K562 (cell line): ENCODE measurements at regions not wholly inside any gene's neighbourhood (a gene's known extent, or its start where the extent isn't known, plus 50 kb on each side); places are given as distances from the start of the nearest gene placed in this dataset.

Experiments
- ATAC-seq: fragments of 200-7000 bp; cut with Tn5 transposase; 3 replicates; pipeline ENCODE4 v1.9.1; 2020; ENCODE audit warnings: moderate library complexity
- BruUV-seq: library from RNA; stranded (reverse); fragments of 400-500 nt; replicated peaks from 2 replicates; lab custom pipeline; 2021; lab: Mats Ljungman, UMichigan
- CTCF ChIA-PET: fragments of 300-600 bp; formaldehyde crosslinking; extraction: SDS; loops from one replicate; lab custom pipeline; 2021; ENCODE audit warnings: low intra/inter-chr PET ratio; lab: Yijun Ruan, JAX
- POLR2A ChIA-PET: fragments of 300-600, 350-650 bp; sonication (Branson Sonifier 250); formaldehyde crosslinking; extraction: SDS; loops from one replicate; lab custom pipeline; 2021; ENCODE audit warnings: antibody characterized with exemption, inconsistent platforms; lab: Yijun Ruan, JAX
- DNase-seq, 4 experiments: peaks; one replicate each; pipeline versions ENCODE4 v3.0.0 to v3.0.0-alpha.2; 2011 to 2018; ENCODE audit warnings: low spot score in 3 of 4, mixed read lengths in 3 of 4; ENCODE audit errors: extremely low read depth in 1 of 4
- FAIRE-seq: peaks from 2 replicates; lab custom pipeline; 2011; peaks lifted over from hg19 to GRCh38; lab: Jason Lieb, UNC
- H2AFZ ChIP-seq: 2 replicates; pipeline ENCODE4 v1.6.0; 2011; ENCODE audit warnings: low read depth, low read length, control low read depth, inconsistent platforms
- H3K27ac ChIP-seq: fragments of 200-600 bp; 3 replicates; pipeline ENCODE4 v1.8.0; 2011; ENCODE audit warnings: low read depth, mild to moderate bottlenecking, control low read depth, inconsistent platforms, low read length, moderate library complexity, mixed read lengths; ENCODE audit errors: extremely low read depth
- H3K27me3 ChIP-seq, 2 experiments: fragments of 300-600 bp in 1 of 2; 2 replicates in 1 of 2; 3 replicates in 1 of 2; pipeline versions ENCODE4 v1.6.0 to v1.8.0; 2011; ENCODE audit warnings: inconsistent platforms in 2 of 2, low read length in 2 of 2, mild to moderate bottlenecking in 1 of 2, mixed read lengths in 1 of 2, moderate library complexity in 1 of 2; ENCODE audit not compliant: control insufficient read depth in 2 of 2, insufficient read depth in 2 of 2
- H3K36me3 ChIP-seq: fragments of 300-600 bp; 3 replicates; pipeline ENCODE4 v1.8.0; 2011; ENCODE audit warnings: mild to moderate bottlenecking, low read length, inconsistent platforms; ENCODE audit not compliant: control insufficient read depth, insufficient read depth
- H3K4me1 ChIP-seq, 2 experiments: fragments of 200-600 bp in 1 of 2; replicated peaks in 1 of 2; 2 replicates in 1 of 2; 3 replicates in 1 of 2; pipeline versions ENCODE4 v1.5.1 to v1.8.0; 2011; ENCODE audit warnings: inconsistent platforms in 2 of 2, low read length in 2 of 2, mild to moderate bottlenecking in 1 of 2, mixed read lengths in 1 of 2, moderate library complexity in 1 of 2; ENCODE audit not compliant: control insufficient read depth in 2 of 2, insufficient read depth in 2 of 2
- H3K4me2 ChIP-seq: 2 replicates; pipeline ENCODE4 v1.6.1; 2011; ENCODE audit warnings: low read length, control low read depth, inconsistent platforms, mixed read lengths; ENCODE audit not compliant: insufficient read depth
- H3K4me3 ChIP-seq: fragments of 200-600 bp; sonication (generic), shearing (Covaris generic); 2 replicates; pipeline ENCODE4 v1.5.1; 2016; ENCODE audit warnings: control low read depth, inconsistent platforms
- H3K79me2 ChIP-seq: fragments of 200-600 bp; 3 replicates; pipeline ENCODE4 v1.8.0; 2011; ENCODE audit warnings: low read length, inconsistent platforms; ENCODE audit not compliant: control insufficient read depth, insufficient read depth
- H3K9ac ChIP-seq, 2 experiments: 2 replicates each; pipeline versions ENCODE4 v1.6.0 to v1.6.1; 2011; ENCODE audit warnings: low read depth in 2 of 2, low read length in 2 of 2, control low read depth in 1 of 2, inconsistent platforms in 1 of 2, mild to moderate bottlenecking in 1 of 2, mixed read lengths in 1 of 2; ENCODE audit not compliant: insufficient read depth in 1 of 2
- H3K9me1 ChIP-seq: one replicate; pipeline ENCODE4 v1.6.0; 2011; ENCODE audit warnings: inconsistent platforms, mild to moderate bottlenecking, low read length, moderate library complexity; ENCODE audit not compliant: control insufficient read depth, insufficient read depth
- H3K9me3 ChIP-seq: replicated peaks from 2 replicates; pipeline ENCODE4 v1.5.1; 2011; ENCODE audit warnings: low read depth, low read length, inconsistent platforms; ENCODE audit not compliant: control insufficient read depth, insufficient read depth
- H4K20me1 ChIP-seq: replicated peaks from 2 replicates; pipeline ENCODE4 v1.6.1; 2011; ENCODE audit warnings: low read length, inconsistent platforms, mixed read lengths; ENCODE audit not compliant: control insufficient read depth, insufficient read depth
- AFF4 ChIP-seq: sonication (generic); formaldehyde crosslinking; IDR thresholded peaks from 2 replicates; pipeline ENCODE4 v1.8.0; 2023; ENCODE audit warnings: mild to moderate bottlenecking, missing genetic modification reagents
- ARNT ChIP-seq, 2 experiments: fragments of 450-650 bp; IDR thresholded peaks; 2 replicates each; pipeline ENCODE4 v1.6.1; 2016; ENCODE audit warnings: mild to moderate bottlenecking in 1 of 2
- CBFA2T3 ChIP-seq: fragments of 450-650 bp; IDR thresholded peaks from 2 replicates; pipeline ENCODE4 v1.6.1; 2017
- ESRRA ChIP-seq: fragments of 450-650 bp; IDR thresholded peaks from 2 replicates; pipeline ENCODE4 v1.6.1; 2014; ENCODE audit warnings: low read depth, mild to moderate bottlenecking, moderate library complexity, borderline replicate concordance
- FOXO4 ChIP-seq: fragments of 450-650 bp; formaldehyde crosslinking; IDR thresholded peaks from 2 replicates; pipeline ENCODE4 v1.4.0; 2020; ENCODE audit warnings: mild to moderate bottlenecking, moderate library complexity
- HDAC1 ChIP-seq, 2 experiments: fragments of 450-650 bp; IDR thresholded peaks; 2 replicates each; pipeline ENCODE4 v1.6.1; 2016 to 2017; ENCODE audit warnings: inconsistent platforms in 1 of 2, mild to moderate bottlenecking in 1 of 2, moderate library complexity in 1 of 2
- MBD1 ChIP-seq: fragments of 250-450 bp; sonication (Bioruptor Pico); IDR thresholded peaks from 2 replicates; pipeline ENCODE4 v1.8.0; 2022; ENCODE audit warnings: inconsistent platforms
- NCOA6 ChIP-seq: fragments of 450-650 bp; IDR thresholded peaks from 2 replicates; pipeline ENCODE4 v1.6.1; 2017; ENCODE audit warnings: mild to moderate bottlenecking
- NCOR1 ChIP-seq: fragments of 450-650 bp; IDR thresholded peaks from 2 replicates; pipeline ENCODE4 v1.6.1; 2016; ENCODE audit warnings: mild to moderate bottlenecking, moderate library complexity
- RCOR1 ChIP-seq, 2 experiments: IDR thresholded peaks; 2 replicates each; pipeline ENCODE4 v1.6.1; 2012; ENCODE audit warnings: low read depth in 2 of 2, low read length in 2 of 2, borderline replicate concordance in 1 of 2, improper control_type of control experiment in 1 of 2
- SRSF7 ChIP-seq: fragments of 200-400 bp; formaldehyde crosslinking; optimal IDR thresholded peaks from 2 replicates; pipeline ENCODE3; 2017; ENCODE audit warnings: mild to moderate bottlenecking, low read depth, low read length
- TAF7 ChIP-seq: fragments of 450-650 bp; IDR thresholded peaks from 2 replicates; pipeline ENCODE4 v1.6.1; 2016; ENCODE audit warnings: missing genetic modification characterization, missing compliant biosample characterization
- TAL1 ChIP-seq: fragments of 450-650 bp; IDR thresholded peaks from 2 replicates; pipeline ENCODE4 v1.6.1; 2016; ENCODE audit warnings: mild to moderate bottlenecking
- TBP ChIP-seq: optimal IDR thresholded peaks from 2 replicates; pipeline ENCODE3; 2011; ENCODE audit warnings: low read depth, low read length, improper control_type of control experiment
- TEAD4 ChIP-seq, 2 experiments: sonication (generic) in 1 of 2; formaldehyde crosslinking in 1 of 2; IDR thresholded peaks; 2 replicates each; pipeline versions ENCODE4 v1.6.1 to v1.8.0; 2012 to 2022; ENCODE audit warnings: borderline replicate concordance in 1 of 2, inconsistent platforms in 1 of 2, low read length in 1 of 2, mild to moderate bottlenecking in 1 of 2, missing genetic modification reagents in 1 of 2
- WGBS: fragments of 100-300 bp; shearing (Covaris generic); methylation state at CpG from one replicate; pipeline ENCODE4 v1.1.6; 2016; ENCODE audit warnings: low coverage, mixed read lengths; ENCODE audit not compliant: insufficient coverage; ENCODE audit errors: missing lambda C conversion rate; 5-methylcytosine and 5-hydroxymethylcytosine counted together
- in situ Hi-C: fragments of 300-500 bp; cut with MboI; formaldehyde crosslinking; loops from 4 replicates; pipeline ENCODE4 v1.15.0; 2018; ENCODE audit warnings: inconsistent platforms, mixed read lengths
- intact Hi-C: fragments of 100-400 bp; cut with micrococcal nuclease; formaldehyde crosslinking; loops from 2 replicates; pipeline ENCODE4 v1.14.2; 2022
- TF ChIP-seq, protein P1 (sequence below), 2 experiments: fragments of 450-650 bp; IDR thresholded peaks; 2 replicates each; pipeline ENCODE4 v1.6.1; 2016

DNA sequence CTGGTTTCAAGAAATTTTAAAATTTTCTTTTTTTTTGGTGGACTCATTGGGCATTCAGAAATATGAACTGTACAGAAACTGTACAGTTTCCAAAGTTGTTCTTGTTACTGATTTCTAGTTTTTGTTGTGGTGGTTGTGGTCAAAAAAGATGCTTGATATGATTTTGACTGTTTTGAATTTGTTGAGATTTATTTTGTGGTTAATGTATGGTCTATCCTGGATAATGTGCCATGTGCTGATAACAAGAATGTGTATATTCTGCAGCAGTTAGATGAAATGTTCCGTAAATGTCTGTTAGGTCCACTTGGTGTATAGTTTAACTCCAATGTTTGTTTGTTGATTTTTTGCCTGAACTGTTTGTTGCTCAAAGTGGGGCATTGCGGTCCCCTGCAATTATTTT, 127.6 kb upstream of the NUDT6 start:
- Histone ChIP-seq H3K4me3 (no peak overlapping the region), H3K27ac (no peak overlapping the region), H3K9me1 (no peaks in the 10 kb centered on the region), H3K36me3 (peaks cover 12% of the 10 kb centered on the region), H3K79me2 (peaks cover 35% of the 10 kb centered on the region), H3K9me3 (peaks cover 4% of the 10 kb centered on the region), H3K4me1 (no peaks in the 10 kb centered on the region), H3K4me2 (no peak overlapping the region), H4K20me1 (no peaks in the 10 kb centered on the region), H3K9ac (no peak overlapping the region), H3K27me3 (no peaks in the 10 kb centered on the region), H2AFZ (no peak overlapping the region)
- BruUV-seq: no TSS peak
- WGBS: 54% methylated on average over 2 of the region's 2 CpGs
- in situ Hi-C loops (no loop called here), intact Hi-C loops (no loop called here)
- ChIA-PET POLR2A (interaction anchor here (0.6 kb wide), 1 partner anchor 203 kb away, joined by 3 read pairs; no protein-coding TSS in a partner anchor), CTCF (no interaction called here)
- DNase-seq: no peak
- ATAC-seq: no peak
- no peak for FAIRE-seq
- TF ChIP-seq FOXO4 (CRISPR knock-in tag) (no peak), TEAD4 (IDR thresholded peaks at IDR 0.05; ENCODE audit: low read length) (peak; percentile 81), TEAD4 (CRISPR knock-in tag; IDR thresholded peaks at IDR 0.05; ENCODE audit: borderline replicate concordance) (no peak), RCOR1 (IDR thresholded peaks at IDR 0.05; ENCODE audit: borderline replicate concordance in 1 of 2, low read depth in 2 of 2, low read length in 2 of 2) (peak in 1 of 2 experiments; percentile 83; a peak in 2 of 4 replicates), SRSF7 (no peak), MBD1 (CRISPR knock-in tag) (no peak), ARNT (IDR thresholded peaks at IDR 0.05) (no peak), ESRRA (peak; percentile 73; the same call in 1 of the 2 replicates), HDAC1 (IDR thresholded peaks at IDR 0.05) (peak in 1 of 2 experiments; percentile 83; a peak in 2 of 4 replicates), TBP (no peak), NCOR1 (peak; percentile 45), AFF4 (no peak), NCOA6 (no peak), TAF7 (no peak), TAL1 (peak; percentile 72), CBFA2T3 (peak; percentile 81)
- TF ChIP-seq, protein P1, sequence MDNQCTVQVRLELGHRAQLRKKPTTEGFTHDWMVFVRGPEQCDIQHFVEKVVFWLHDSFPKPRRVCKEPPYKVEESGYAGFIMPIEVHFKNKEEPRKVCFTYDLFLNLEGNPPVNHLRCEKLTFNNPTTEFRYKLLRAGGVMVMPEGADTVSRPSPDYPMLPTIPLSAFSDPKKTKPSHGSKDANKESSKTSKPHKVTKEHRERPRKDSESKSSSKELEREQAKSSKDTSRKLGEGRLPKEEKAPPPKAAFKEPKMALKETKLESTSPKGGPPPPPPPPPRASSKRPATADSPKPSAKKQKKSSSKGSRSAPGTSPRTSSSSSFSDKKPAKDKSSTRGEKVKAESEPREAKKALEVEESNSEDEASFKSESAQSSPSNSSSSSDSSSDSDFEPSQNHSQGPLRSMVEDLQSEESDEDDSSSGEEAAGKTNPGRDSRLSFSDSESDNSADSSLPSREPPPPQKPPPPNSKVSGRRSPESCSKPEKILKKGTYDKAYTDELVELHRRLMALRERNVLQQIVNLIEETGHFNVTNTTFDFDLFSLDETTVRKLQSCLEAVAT (IDR thresholded peaks at IDR 0.05): peak in 1 of 2 experiments; percentile 72; a peak in 2 of 4 replicates
